GM21723 (cell line): ENCODE measurements at regions not wholly inside any gene's neighbourhood (a gene's known extent, or its start where the extent isn't known, plus 50 kb on each side); places are given as distances from the start of the nearest gene placed in this dataset.

Experiments
- ATAC-seq: cut with Tn5 transposase; IDR thresholded peaks from one replicate; pipeline ENCODE4 v1.9.1; 2021; ENCODE audit warnings: mild to moderate bottlenecking, moderate library complexity; ENCODE audit not compliant: unreplicated experiment

DNA sequence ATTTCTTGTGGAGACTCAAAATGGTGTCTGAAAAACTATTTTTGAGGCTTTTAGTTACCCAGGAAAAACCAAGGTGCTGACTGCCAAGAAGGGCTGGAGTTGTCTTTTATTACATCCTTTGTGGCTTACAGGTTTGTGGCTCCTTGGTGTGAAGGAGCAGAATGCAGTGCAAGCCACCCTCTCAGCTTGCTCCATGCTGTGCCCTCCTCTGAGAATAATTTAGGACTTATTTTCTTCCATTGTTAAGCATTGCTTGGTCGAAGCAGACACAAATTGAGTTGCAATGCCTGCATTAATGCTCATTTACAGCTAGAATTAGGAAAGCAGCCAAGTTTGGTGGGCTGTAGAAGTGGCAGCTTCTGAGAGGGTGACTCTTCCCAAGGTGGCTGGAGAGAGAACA is 272.2 kb downstream of the KIF4B start:
- ATAC-seq: no peak

DNA sequence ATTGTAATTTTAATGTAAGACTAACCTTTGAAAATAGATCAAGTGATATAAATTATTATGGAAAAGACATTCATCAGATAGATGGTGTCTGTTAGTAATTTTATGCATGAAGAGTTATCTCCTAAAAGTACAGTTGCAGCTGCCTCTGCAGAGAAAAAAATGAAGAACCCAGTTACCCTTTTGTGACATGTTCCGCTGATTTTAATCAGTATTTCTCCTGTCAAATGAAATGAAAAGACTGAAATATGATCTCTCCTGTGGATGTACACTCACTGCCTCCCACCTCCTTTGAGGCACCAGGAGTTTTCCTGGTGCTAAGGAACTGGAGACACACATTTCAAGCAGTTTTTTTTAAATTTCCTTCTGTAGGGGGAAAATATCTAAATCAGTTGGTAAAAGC is 277.4 kb downstream of the KIF4B start:
- ATAC-seq: no peak

DNA sequence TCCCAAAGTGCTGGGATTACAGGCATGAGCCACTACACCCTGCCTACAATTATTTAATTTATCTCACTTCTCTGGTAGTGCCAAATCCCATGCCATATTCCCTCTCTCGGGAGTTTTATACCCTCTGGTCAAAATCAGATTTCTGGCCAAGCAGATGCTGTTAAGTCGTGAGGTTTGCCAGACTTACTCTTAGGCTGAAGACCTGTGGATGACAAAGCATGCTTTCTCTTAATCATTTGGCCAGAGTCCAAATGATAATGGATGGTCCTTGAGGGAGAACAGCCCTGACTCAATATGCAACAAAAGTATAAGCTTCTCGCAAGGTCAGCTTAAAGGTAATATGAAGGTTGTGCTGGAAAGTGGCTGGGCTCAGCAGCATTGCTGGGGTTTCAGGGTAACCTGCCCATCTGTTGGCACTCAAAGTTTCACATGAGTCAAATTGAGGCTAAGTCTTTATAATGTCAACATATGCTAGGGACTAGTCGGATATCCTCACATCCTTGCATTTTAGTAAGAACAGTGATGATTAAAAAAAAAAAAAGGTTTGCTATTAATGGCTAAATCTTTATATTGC is 280.1 kb downstream of the KIF4B start:
- ATAC-seq: no peak

- ATAC-seq: no peak
Measured at GRCh38 chr5:155295111-155295510, 281.6 kb downstream of the KIF4B start.

DNA sequence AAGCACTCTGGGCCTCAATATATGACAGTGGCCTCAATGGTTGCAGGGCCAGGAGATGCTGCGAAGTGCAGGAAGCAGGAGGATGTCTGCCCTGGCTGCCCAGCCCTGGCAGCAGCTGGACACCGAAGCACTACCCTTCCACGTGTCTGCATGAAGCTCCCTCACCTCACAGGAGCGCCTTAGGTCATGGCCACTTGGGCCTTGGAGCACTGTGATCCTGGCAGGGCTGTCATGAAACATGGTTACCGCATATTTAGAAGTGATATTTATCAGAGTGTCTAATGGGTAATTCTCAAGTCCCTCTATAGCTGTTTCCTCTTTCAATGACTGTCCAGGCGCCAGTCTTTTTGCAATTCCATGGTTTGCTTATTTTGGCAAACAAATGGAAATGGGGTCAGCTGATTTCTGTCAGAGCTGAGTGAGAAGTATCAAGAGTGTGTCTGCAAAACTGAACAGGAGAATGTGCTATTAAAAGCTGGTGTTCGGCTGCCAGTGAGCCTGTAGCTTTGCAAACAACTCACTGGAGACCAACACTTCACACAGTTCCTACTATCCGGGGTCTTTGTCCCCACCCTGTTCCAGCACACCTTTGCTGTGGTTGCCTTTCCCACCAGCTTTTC is 285.9 kb downstream of the KIF4B start:
- no peak for ATAC-seq

- no peak for ATAC-seq
Measured at GRCh38 chr5:155303120-155303519, 289.6 kb downstream of the KIF4B start.

DNA sequence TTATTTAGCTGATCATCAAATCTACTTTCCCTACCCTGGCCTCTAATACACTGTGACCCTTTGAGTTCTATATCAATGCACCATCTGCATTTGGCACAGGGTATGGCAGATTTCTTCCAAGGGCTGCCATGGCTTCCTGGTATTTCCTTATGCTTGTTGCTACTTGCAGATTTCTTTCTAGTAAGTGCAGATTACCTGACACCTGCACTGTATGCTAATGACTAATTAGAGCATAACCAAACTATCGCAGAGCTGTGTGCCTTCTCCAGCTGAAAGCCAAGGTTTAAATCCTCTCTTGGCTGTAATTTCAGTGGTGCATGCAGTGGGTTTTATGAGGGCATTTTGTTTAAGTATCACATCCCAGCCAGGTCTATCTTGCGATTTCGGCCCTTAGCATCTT is 293.7 kb downstream of the KIF4B start:
- no peak for ATAC-seq

DNA sequence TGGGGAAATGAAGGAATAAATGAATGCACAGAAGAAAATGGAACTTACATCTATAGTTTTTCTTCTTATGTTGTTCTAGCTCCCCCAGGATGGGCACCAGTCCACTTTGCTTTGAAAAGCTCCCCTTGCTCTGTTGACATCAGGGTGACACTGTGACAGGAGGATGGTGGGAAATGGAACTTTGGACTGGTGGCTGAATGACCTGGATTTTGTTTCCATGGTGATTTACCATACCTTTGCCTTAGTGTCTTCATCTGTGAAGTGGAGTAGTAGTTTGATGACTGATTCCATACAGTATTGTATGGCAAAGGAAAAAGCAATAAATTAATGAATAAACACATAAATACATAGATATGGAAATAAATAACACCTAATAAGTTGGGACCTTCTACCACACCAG is 294.7 kb downstream of the KIF4B start:
- no peak for ATAC-seq

DNA sequence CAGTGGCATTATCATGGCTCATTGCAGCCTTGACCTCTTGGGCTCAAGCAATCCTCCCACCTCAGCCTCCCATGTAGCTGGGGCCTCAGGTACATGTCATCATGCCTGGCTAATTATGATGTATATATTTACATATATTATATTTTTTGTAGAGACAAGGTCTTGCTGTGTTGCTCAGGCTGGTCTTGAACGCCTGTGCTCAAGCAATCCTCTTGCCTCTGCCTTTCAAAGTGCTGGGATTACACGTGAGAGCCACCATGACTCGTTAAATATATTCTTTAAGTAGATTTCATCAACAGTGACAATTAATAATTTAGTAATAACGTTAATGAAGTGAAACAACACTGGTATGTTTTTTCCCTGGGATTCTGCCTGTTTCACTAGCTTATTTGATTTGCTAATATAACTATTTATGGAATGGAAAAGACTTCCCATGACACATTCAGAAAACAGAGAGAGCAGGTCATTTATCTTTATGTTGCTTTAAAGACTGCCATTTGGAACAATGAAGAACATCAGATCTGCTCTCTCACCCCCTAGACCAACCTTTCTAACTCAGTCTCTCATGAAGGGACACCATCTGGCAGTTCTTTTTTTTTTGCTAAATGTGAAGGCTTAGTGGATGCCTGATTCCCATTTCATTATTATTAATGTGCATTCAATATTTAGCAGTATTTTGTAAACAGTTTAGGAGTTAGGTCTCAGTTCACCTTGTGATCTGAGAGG is 295.6 kb downstream of the KIF4B start:
- no peak for ATAC-seq

- ATAC-seq: no peak
Measured at GRCh38 chr5:155311721-155312120, 298.2 kb downstream of the KIF4B start.

DNA sequence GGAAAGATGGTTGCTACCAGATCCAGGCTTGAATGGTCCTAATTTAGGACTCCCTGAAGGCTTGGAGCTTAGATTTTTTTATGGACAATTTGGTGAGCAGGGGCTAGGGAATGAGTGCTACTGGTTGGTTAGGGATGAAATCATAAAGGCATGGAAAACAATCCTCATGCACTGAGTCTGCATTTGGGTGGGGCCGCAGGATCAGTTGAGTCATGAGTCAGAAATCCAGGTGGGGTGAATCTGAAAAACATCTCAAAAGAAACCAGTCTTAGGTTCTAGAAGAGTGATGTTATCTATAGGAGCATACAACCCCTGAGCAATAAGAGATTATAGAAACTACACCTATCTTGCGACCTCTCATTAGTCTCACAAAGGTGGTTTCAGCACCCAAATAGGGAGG is 300.0 kb downstream of the KIF4B start:
- ATAC-seq: no peak

DNA sequence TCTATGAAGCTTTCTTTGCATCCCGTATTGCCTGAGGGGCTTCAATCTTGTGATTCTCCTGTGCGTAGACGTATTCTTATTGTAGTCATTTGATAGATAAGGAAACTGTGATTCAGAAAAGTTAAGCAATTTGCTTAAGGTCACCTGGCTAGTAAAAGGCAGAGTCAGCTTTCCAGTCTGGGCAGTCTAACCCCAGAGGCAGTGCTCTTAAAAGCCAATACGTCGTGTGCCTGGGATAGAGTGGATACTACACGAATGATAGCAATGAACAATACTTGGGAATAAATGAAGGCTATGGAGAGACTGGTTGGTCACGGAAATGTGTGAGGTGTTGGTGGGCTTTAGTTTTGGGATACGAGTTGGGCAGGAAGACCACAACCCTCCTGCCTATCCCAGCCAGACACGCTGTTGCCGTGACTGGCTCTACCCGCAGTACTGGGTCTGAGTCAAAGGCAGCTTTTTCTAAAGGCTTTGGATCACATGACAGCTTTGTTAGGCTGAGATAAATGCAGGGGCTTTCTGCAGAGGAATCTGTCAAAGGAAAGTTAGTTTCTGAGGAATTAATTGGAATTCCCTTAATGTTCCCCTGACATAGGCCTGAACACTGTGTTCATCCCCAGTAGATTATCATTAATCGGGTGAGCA is 302.6 kb downstream of the KIF4B start:
- no peak for ATAC-seq

- ATAC-seq: no peak
Measured at GRCh38 chr5:155332618-155333017, 319.1 kb downstream of the KIF4B start.

- no peak for ATAC-seq
Measured at GRCh38 chr5:155342956-155343355, 329.4 kb downstream of the KIF4B start.

DNA sequence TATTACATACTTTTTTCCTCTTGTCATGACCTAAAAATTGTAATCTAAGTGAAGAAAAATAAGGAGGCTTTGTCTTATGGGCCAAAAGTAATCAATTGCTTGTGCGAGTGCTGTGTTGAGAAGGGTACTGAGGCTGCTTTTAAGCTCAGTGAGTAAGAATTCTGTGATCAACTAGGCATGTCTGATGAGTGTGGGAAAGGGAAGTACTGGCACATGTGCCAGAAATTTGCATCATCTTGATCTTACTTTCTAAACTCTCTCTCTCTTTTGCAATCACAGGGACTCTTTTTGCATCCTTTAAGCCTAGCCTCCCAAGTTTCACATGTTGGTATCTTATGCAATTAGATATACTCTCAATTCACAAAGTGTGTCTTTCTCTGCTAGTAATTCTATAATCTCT is 329.9 kb downstream of the KIF4B start:
- no peak for ATAC-seq

DNA sequence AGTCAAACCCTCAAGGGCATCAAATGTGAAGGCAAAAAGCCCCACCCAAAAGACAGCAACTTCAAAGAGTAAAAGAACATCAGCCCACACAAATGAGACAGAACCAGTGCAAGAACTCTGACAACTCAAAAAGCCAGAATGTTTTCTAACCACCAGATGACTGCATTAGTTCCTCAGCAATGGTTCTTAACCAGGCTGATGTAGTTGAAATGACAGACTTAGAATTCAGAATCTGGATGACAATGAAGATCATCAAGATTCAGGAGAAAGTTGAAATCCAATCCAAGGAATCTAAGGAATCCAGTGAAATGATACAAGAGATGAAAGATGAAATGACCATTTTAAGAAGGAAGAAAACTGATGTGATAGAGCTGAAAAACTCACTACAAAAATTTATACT is 339.7 kb downstream of the KIF4B start:
- ATAC-seq: no peak

- ATAC-seq: no peak
Measured at GRCh38 chr5:155366096-155366495, 352.5 kb downstream of the KIF4B start.

DNA sequence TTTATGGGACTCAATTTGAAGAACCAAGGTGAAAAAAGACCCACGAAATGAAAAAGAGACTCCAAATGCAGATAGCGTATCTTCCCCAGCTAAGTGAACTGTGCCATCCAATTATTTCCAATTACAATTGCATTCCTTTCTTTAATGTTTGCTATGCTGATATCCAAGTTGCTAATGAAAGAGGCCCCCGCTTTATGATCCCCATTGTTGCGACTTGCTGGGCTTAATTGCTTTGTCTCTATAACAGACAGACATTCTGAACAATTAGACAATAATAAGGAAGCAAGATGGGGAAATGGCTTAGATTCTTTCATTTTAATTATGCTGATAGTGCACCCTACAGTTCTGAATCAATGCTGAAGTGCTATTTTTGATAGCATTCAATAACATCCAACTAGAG is 354.3 kb downstream of the KIF4B start:
- ATAC-seq: no peak

DNA sequence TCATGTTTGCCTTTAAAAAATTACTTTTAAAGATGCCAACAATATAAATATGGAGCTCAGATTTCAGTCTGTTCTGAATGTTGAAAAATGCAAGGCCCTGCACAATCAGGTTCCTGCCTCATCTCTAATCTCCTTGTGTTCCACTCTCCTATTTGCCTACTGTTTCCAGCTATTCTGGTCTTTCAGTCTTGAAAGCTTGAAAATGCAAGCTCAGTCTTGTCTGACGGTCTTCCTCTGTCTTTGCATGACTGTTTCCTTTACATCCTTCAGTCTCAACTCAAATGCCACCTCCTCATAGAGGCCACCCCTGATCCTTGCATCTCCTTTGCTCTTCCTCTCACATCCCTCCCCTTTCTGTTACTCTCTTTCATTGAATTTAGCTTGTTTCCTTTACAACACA is 354.9 kb downstream of the KIF4B start:
- no peak for ATAC-seq

DNA sequence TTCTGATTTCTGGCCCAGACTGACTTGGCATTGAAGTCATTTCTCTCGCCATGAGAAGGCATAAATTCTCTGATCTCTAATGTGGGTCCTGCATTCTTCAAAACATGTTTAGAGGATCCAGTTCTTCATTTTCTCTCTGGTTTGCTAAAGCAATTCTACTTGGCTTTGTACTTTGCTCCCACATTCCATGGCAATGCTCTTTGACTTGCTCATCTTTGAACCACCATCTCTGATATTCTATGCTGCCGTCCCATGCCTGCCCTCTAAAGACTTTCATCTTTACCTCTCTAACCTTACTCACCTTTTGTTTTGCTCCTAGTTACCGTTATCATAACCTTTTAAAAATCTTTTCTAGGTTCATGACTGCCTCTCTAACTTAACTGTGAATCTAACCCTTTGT is 366.9 kb downstream of the KIF4B start:
- ATAC-seq: no peak

- ATAC-seq: no peak
Measured at GRCh38 chr5:155381654-155382053, 368.1 kb downstream of the KIF4B start.

GRCh38 chr5:155389498-155389897 is 375.9 kb downstream of the KIF4B start:
- ATAC-seq: no peak
